Endodermal cell (in vitro differentiated cells): ENCODE measurements at regions not wholly inside any gene's neighbourhood (a gene's known extent, or its start where the extent isn't known, plus 50 kb on each side); places are given as distances from the start of the nearest gene placed in this dataset.

Experiments
- DNase-seq: peaks from one replicate; pipeline ENCODE4 v3.0.0-alpha.2; 2017
- H3K27ac ChIP-seq: 2 replicates; pipeline ENCODE4 v1.5.1; 2013; ENCODE audit warnings: mild to moderate bottlenecking, low read depth, low read length, moderate library complexity
- H3K27me3 ChIP-seq: 2 replicates; pipeline ENCODE4 v1.6.1; 2013; ENCODE audit warnings: mild to moderate bottlenecking, low read length, moderate library complexity; ENCODE audit not compliant: insufficient read depth, control insufficient read depth, poor library complexity, severe bottlenecking
- H3K36me3 ChIP-seq: 2 replicates; pipeline ENCODE4 v1.7.0; 2013; ENCODE audit warnings: mild to moderate bottlenecking, low read length, moderate library complexity; ENCODE audit not compliant: control insufficient read depth, insufficient read depth
- H3K4me1 ChIP-seq: one replicate; pipeline ENCODE4 v1.7.0; 2013; ENCODE audit warnings: low read length; ENCODE audit not compliant: control insufficient read depth, insufficient read depth
- H3K4me3 ChIP-seq: 2 replicates; pipeline ENCODE4 v1.5.1; 2013; ENCODE audit warnings: mild to moderate bottlenecking, low read length, moderate library complexity
- H3K9ac ChIP-seq: 2 replicates; pipeline ENCODE4 v1.6.1; 2013; ENCODE audit warnings: mild to moderate bottlenecking, low read length, moderate library complexity; ENCODE audit not compliant: poor library complexity, severe bottlenecking; ENCODE audit errors: extremely low read depth
- H3K9me3 ChIP-seq: 2 replicates; pipeline ENCODE4 v1.6.1; 2013; ENCODE audit warnings: mild to moderate bottlenecking, low read length, moderate library complexity; ENCODE audit not compliant: control insufficient read depth
- H3K27ac Mint-ChIP-seq: 2 replicates; pipeline ENCODE4 v1.8.0; 2020; ENCODE audit warnings: mixed read lengths
- H3K27me3 Mint-ChIP-seq: 2 replicates; pipeline ENCODE4 v1.8.0; 2021; ENCODE audit warnings: mild to moderate bottlenecking, mixed read lengths; ENCODE audit not compliant: insufficient read depth
- H3K36me3 Mint-ChIP-seq: 2 replicates; pipeline ENCODE4 v1.8.0; 2020; ENCODE audit warnings: low read depth, mixed read lengths
- H3K4me1 Mint-ChIP-seq: 2 replicates; pipeline ENCODE4 v1.8.0; 2020; ENCODE audit warnings: mixed read lengths
- H3K4me3 Mint-ChIP-seq: 2 replicates; pipeline ENCODE4 v1.8.0; 2020; ENCODE audit warnings: mild to moderate bottlenecking, moderate library complexity, mixed read lengths
- H3K9me3 Mint-ChIP-seq: 2 replicates; pipeline ENCODE4 v1.8.0; 2020; ENCODE audit warnings: mild to moderate bottlenecking, mixed read lengths
- CTCF ChIP-seq: fragments of 200-600 bp; sonication (generic); conservative IDR thresholded peaks from 2 replicates; pipeline ENCODE4 v1.5.0; 2021; ENCODE audit warnings: antibody characterized with exemption, mild to moderate bottlenecking
- WGBS, 2 experiments: methylation state at CpG; one replicate each; pipeline versions ENCODE4 v1.1.5 to v1.1.7; 2013; ENCODE audit warnings: missing lambda C conversion rate in 2 of 2, mixed read lengths in 1 of 2; ENCODE audit not compliant: insufficient coverage in 1 of 2, insufficient read length in 1 of 2; 5-methylcytosine and 5-hydroxymethylcytosine counted together

GRCh38 chr15:72861354-72861910, 77.9 kb upstream of the ADPGK start:
- Histone ChIP-seq H3K9me3 (no peaks in the 10 kb centered on the region), H3K27ac (no peak overlapping the region), H3K4me1 (no peaks in the 10 kb centered on the region), H3K4me3 (no peak overlapping the region), H3K27me3 (no peaks in the 10 kb centered on the region), H3K36me3 (no peaks in the 10 kb centered on the region), H3K9ac (no peak overlapping the region)
- 93 to 95% methylated on average over 2 of the region's 2 CpGs for WGBS, 2 experiments
- Mint-ChIP-seq H3K4me3 (no peak overlapping the region), H3K27ac (no peak overlapping the region), H3K36me3 (no peaks in the 10 kb centered on the region), H3K4me1 (no peaks in the 10 kb centered on the region), H3K27me3 (peaks cover 4% of the 10 kb centered on the region), H3K9me3 (no peaks in the 10 kb centered on the region)
- TF ChIP-seq CTCF = no peak
- DNase-seq = no peak

- Histone ChIP-seq H3K9ac (no peak overlapping the region), H3K4me3 (no peak overlapping the region), H3K27ac (no peak overlapping the region), H3K27me3 (no peaks in the 10 kb centered on the region), H3K4me1 (no peaks in the 10 kb centered on the region), H3K36me3 (no peaks in the 10 kb centered on the region), H3K9me3 (no peaks in the 10 kb centered on the region)
- 81 to 83% methylated on average over 6 to 9 of the region's 9 CpGs for WGBS, 2 experiments
- no peak for TF ChIP-seq CTCF
- no peak overlapping the region for H3K4me3 Mint-ChIP-seq
- no peak overlapping the region for H3K27ac Mint-ChIP-seq
- DNase-seq = no peak
- H3K27me3 Mint-ChIP-seq = peaks cover 2% of the 10 kb centered on the region
- H3K36me3 Mint-ChIP-seq = no peaks in the 10 kb centered on the region
- H3K9me3 Mint-ChIP-seq = no peaks in the 10 kb centered on the region
- no peaks in the 10 kb centered on the region for H3K4me1 Mint-ChIP-seq
Measured at GRCh38 chr15:72859757-72860145, 76.2 kb upstream of the ADPGK start.

GRCh38 chr15:72859017-72859756, 75.6 kb upstream of the ADPGK start:
- Histone ChIP-seq H3K4me1 (no peaks in the 10 kb centered on the region), H3K27ac (no peak overlapping the region), H3K4me3 (no peak overlapping the region), H3K9me3 (no peaks in the 10 kb centered on the region), H3K36me3 (no peaks in the 10 kb centered on the region), H3K9ac (no peak overlapping the region), H3K27me3 (no peaks in the 10 kb centered on the region)
- no peak for DNase-seq
- TF ChIP-seq CTCF = no peak
- H3K27me3 Mint-ChIP-seq = no peaks in the 10 kb centered on the region
- no peaks in the 10 kb centered on the region for H3K4me1 Mint-ChIP-seq
- H3K36me3 Mint-ChIP-seq = no peaks in the 10 kb centered on the region
- 81 to 83% methylated on average over 4 to 10 of the region's 10 CpGs for WGBS, 2 experiments
- no peak overlapping the region for H3K27ac Mint-ChIP-seq
- H3K9me3 Mint-ChIP-seq = no peaks in the 10 kb centered on the region
- H3K4me3 Mint-ChIP-seq = no peak overlapping the region
